ENCODE measurements at regions not wholly inside any gene's neighbourhood (a gene's known extent, or its start where the extent isn't known, plus 50 kb on each side); places are given as distances from the start of the nearest gene placed in this dataset.

DNA sequence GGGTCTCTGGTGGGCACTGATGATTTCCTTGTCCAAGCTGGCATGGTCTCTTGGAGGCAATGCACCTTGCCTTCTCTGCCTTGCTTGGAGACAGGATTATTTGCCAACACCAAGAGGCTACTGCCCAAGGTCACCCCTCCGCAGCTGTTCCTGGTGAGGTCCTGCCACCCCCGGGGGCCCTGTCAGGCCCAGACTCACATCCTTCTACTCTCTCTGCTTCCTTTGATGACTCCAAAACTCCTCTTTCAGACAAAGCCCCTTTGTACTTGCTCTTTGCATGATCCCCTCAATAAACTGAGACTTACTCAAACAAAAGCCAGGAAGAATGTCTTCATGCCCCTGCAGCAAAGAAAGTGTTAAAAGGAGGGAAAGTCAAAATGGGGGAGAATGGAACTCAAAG, 137.7 kb downstream of the MEX3B start:
- FAIRE-seq (no peak), DNase-seq (ENCODE audit: low read depth, low spot score) (no peak)
- intact Hi-C loops (cut with micrococcal nuclease) (no loop called here), dilution Hi-C loops (cut with MboI; ENCODE audit: extremely low pct_ligation_motif_present, low sequenced_read_pairs) (no loop called here)
- H3K4me2 ChIP-seq (ENCODE audit: insufficient read depth, low read length): no peak overlapping the region
- no peaks in the 10 kb centered on the region for H3K9me3 ChIP-seq (replicated peaks; ENCODE audit: control insufficient read depth, insufficient read depth, low read length)
- no peak overlapping the region for H2AFZ ChIP-seq (ENCODE audit: low read depth, low read length)
- no TSS peak for BruUV-seq (replicated peaks)
- TF ChIP-seq FOS (IDR thresholded peaks at IDR 0.05; ENCODE audit: borderline replicate concordance, insufficient read depth, low read length) (no peak), MYC (IDR thresholded peaks at IDR 0.05; ENCODE audit: low read depth, low read length) (no peak), GATA2 (IDR thresholded peaks at IDR 0.05; ENCODE audit: insufficient read depth, insufficient read length, low read depth, low read length) (no peak), JUN (IDR thresholded peaks at IDR 0.05; ENCODE audit: borderline replicate concordance, insufficient read depth, insufficient read length, low read depth) (no peak), CTCF (IDR thresholded peaks at IDR 0.05; ENCODE audit: extremely low read depth in 1 of 2, insufficient read depth in 1 of 2, low read depth in 1 of 2, low read length in 2 of 2) (no peak), POLR2AphosphoS5 (IDR thresholded peaks at IDR 0.05; ENCODE audit: insufficient read depth, low read depth, low read length) (no peak), EZH2 (IDR thresholded peaks at IDR 0.05; ENCODE audit: borderline replicate concordance, low read depth, low read length, severe bottlenecking) (no peak)
- no peaks in the 10 kb centered on the region for H3K9me1 ChIP-seq (replicated peaks; ENCODE audit: control insufficient read depth, extremely low read depth, insufficient read depth, low read length)
- H3K79me2 ChIP-seq (ENCODE audit: control insufficient read depth, insufficient read depth, low read length): no peaks in the 10 kb centered on the region
- H3K4me3 ChIP-seq (replicated peaks in 1 of 3; ENCODE audit: insufficient read depth in 1 of 3, low read depth in 1 of 3, low read length in 3 of 3): no peak overlapping the region
- ChIA-PET POLR2A (no interaction called here), CTCF (no interaction called here)
- H3K27ac ChIP-seq (ENCODE audit: insufficient read depth, low read depth, low read length): no peak overlapping the region
- no peaks in the 10 kb centered on the region for H3K36me3 ChIP-seq (ENCODE audit: control insufficient read depth in 2 of 2, extremely low read depth in 1 of 2, insufficient read depth in 2 of 2, low read length in 2 of 2)
- H3K4me1 ChIP-seq (ENCODE audit: control insufficient read depth, extremely low read depth, insufficient read depth, low read length): no peaks in the 10 kb centered on the region
- H3K27me3 ChIP-seq (ENCODE audit: control insufficient read depth in 2 of 2, insufficient read depth in 2 of 2, low read length in 2 of 2): no peaks in the 10 kb centered on the region
- H4K20me1 ChIP-seq (replicated peaks; ENCODE audit: control insufficient read depth, extremely low read depth, insufficient read depth, low read length): no peaks in the 10 kb centered on the region
- H3K9ac ChIP-seq (replicated peaks; ENCODE audit: extremely low read depth, insufficient read depth, low read length): no peak overlapping the region
